Testis (tissue), 2 donors: ENCODE measurements at regions not wholly inside any gene's neighbourhood (a gene's known extent, or its start where the extent isn't known, plus 50 kb on each side); places are given as distances from the start of the nearest gene placed in this dataset.
A peak's percentile ranks its signal among the peaks of the same experiment; 100 is the strongest.

ENCODE experiments used
- DNase-seq: peaks from one replicate; pipeline ENCODE4 v3.0.0-alpha.2; 2019
- H3K27ac ChIP-seq, 2 donors: fragments of 200-600 bp; sonication (generic); one replicate each; pipeline ENCODE4 v1.5.1; 2019
- H3K27me3 ChIP-seq: fragments of 200-600 bp; sonication (generic); one replicate; pipeline ENCODE4 v1.5.1; 2019
- H3K36me3 ChIP-seq: fragments of 200-600 bp; sonication (generic); one replicate; pipeline ENCODE4 v1.5.1; 2017; ENCODE audit warnings: low read depth; ENCODE audit errors: missing control alignments
- H3K4me1 ChIP-seq: fragments of 200-600 bp; sonication (generic); one replicate; pipeline ENCODE4 v1.5.1; 2019
- H3K4me3 ChIP-seq, 2 donors: fragments of 200-600 bp; sonication (generic); one replicate each; pipeline ENCODE4 v1.5.1; 2017 to 2019
- H3K9me3 ChIP-seq: fragments of 200-600 bp; sonication (generic); one replicate; pipeline ENCODE4 v1.5.1; 2017
- CTCF ChIP-seq, 3 experiments: fragments of 450-650 bp in 2 of 3; fragments of 200-600 bp in 1 of 3; sonication (generic) in 1 of 3; IDR thresholded peaks; one replicate each; pipeline ENCODE4 v1.5.1; 2016 to 2019; ENCODE audit warnings: antibody characterized with exemption in 3 of 3, mild to moderate bottlenecking in 2 of 3, moderate library complexity in 1 of 3
- POLR2A ChIP-seq: fragments of 450-650 bp; IDR thresholded peaks from one replicate; pipeline ENCODE4 v1.6.1; 2017; ENCODE audit warnings: antibody characterized with exemption, mild to moderate bottlenecking, moderate library complexity
- WGBS, 2 donors: methylation state at CpG; one replicate each; pipeline ENCODE4 v1.1.5; 2018; 5-methylcytosine and 5-hydroxymethylcytosine counted together
- intact Hi-C: fragments of 100-400 bp; cut with DNase I; formaldehyde crosslinking; loops from one replicate; pipeline ENCODE4 v1.15.1; 2023; ENCODE audit warnings: low total_unique reads

GRCh38 chr17:12282056-12282455 is 261.4 kb downstream of the MAP2K4 start:
- no peaks in the 10 kb centered on the region for H3K27me3 ChIP-seq
- DNase-seq: no peak
- no peak overlapping the region for H3K27ac ChIP-seq
- no peaks in the 10 kb centered on the region for H3K4me1 ChIP-seq
- H3K9me3 ChIP-seq: no peaks in the 10 kb centered on the region
- H3K4me3 ChIP-seq: no peak overlapping the region
- no peak for TF ChIP-seq CTCF (IDR thresholded peaks at IDR 0.05)
- no peak for TF ChIP-seq POLR2A
- no peaks in the 10 kb centered on the region for H3K36me3 ChIP-seq
- intact Hi-C loops: no loop called here
- WGBS, 2 donors: 41 to 45% methylated on average over 1 of the region's 1 CpG

- no peaks in the 10 kb centered on the region for H3K4me1 ChIP-seq
- H3K4me3 ChIP-seq: no peak overlapping the region
- 44 to 50% methylated on average over 2 of the region's 2 CpGs for WGBS, 2 donors
- DNase-seq: no peak
- H3K36me3 ChIP-seq: no peaks in the 10 kb centered on the region
- no peak overlapping the region for H3K27ac ChIP-seq
- TF ChIP-seq POLR2A: no peak
- TF ChIP-seq CTCF (IDR thresholded peaks at IDR 0.05): no peak
- intact Hi-C loops: no loop called here
- H3K9me3 ChIP-seq: no peaks in the 10 kb centered on the region
- no peaks in the 10 kb centered on the region for H3K27me3 ChIP-seq
These were observed 267.3 kb downstream of the MAP2K4 start for GRCh38 chr17:12287953-12288352.

GRCh38 chr17:12290207-12290606 is 269.5 kb downstream of the MAP2K4 start:
- WGBS, 2 donors: 93 to 96% methylated on average over 6 of the region's 6 CpGs
- TF ChIP-seq CTCF (IDR thresholded peaks at IDR 0.05) (no peak), POLR2A (no peak)
- Histone ChIP-seq H3K36me3 (no peaks in the 10 kb centered on the region), H3K27me3 (no peaks in the 10 kb centered on the region), H3K4me1 (no peaks in the 10 kb centered on the region), H3K4me3 (no peak overlapping the region), H3K9me3 (no peaks in the 10 kb centered on the region), H3K27ac (no peak overlapping the region)
- DNase-seq: no peak
- intact Hi-C loops: no loop called here

GRCh38 chr17:12296209-12296625 is 275.5 kb downstream of the MAP2K4 start:
- Histone ChIP-seq H3K36me3 (no peaks in the 10 kb centered on the region), H3K4me3 (no peak overlapping the region), H3K4me1 (no peaks in the 10 kb centered on the region), H3K27ac (no peak overlapping the region), H3K9me3 (no peaks in the 10 kb centered on the region), H3K27me3 (no peaks in the 10 kb centered on the region)
- intact Hi-C loops: no loop called here
- DNase-seq: no peak
- no peak for TF ChIP-seq CTCF (IDR thresholded peaks at IDR 0.05)
- TF ChIP-seq POLR2A: no peak
- 57 to 71% methylated on average over 5 of the region's 5 CpGs for WGBS, 2 donors

- intact Hi-C loops: no loop called here
- Histone ChIP-seq H3K36me3 (no peaks in the 10 kb centered on the region), H3K4me3 (peak overlapping the region in 1 of 2 donors; percentile 1), H3K9me3 (no peaks in the 10 kb centered on the region), H3K27me3 (no peaks in the 10 kb centered on the region), H3K4me1 (no peaks in the 10 kb centered on the region), H3K27ac (no peak overlapping the region)
- TF ChIP-seq POLR2A: no peak
- TF ChIP-seq CTCF (IDR thresholded peaks at IDR 0.05): no peak
- no peak for DNase-seq
- 56 to 65% methylated on average over 4 of the region's 4 CpGs for WGBS, 2 donors
These were observed 280.9 kb downstream of the MAP2K4 start for GRCh38 chr17:12301551-12301950.
